Vagina (tissue), 2 donors: ENCODE measurements at regions not wholly inside any gene's neighbourhood (a gene's known extent, or its start where the extent isn't known, plus 50 kb on each side); places are given as distances from the start of the nearest gene placed in this dataset.
"Not testable (repeated sequence)": the region's sequence is repeated elsewhere in the genome, so short reads cannot be mapped to it uniquely, and the experiment has no call there.

ENCODE experiments used
- DNase-seq, 2 donors: peaks; one replicate each; pipeline ENCODE4 v3.0.0-alpha.2; 2017; ENCODE audit errors: extremely low spot score in 2 of 2
- H3K27ac ChIP-seq: fragments of 200-600 bp; sonication (generic); one replicate; pipeline ENCODE4 v1.5.1; 2019
- H3K27me3 ChIP-seq: fragments of 200-600 bp; sonication (generic); one replicate; pipeline ENCODE4 v1.5.1; 2019
- H3K36me3 ChIP-seq, 2 donors: fragments of 200-600 bp; sonication (generic); one replicate each; pipeline ENCODE4 v1.5.1; 2017 to 2019
- H3K4me1 ChIP-seq: fragments of 200-600 bp; sonication (generic); one replicate; pipeline ENCODE4 v1.5.1; 2019
- H3K4me3 ChIP-seq, 2 donors: fragments of 200-600 bp; sonication (generic); 1 replicate in 1 of 2; 2 replicates in 1 of 2; pipeline ENCODE4 v1.5.1; 2016 to 2019
- H3K9me3 ChIP-seq: fragments of 200-600 bp; sonication (generic); one replicate; pipeline ENCODE4 v1.5.1; 2019
- CTCF ChIP-seq, 3 experiments: fragments of 450-650 bp in 2 of 3; fragments of 200-600 bp in 1 of 3; sonication (generic) in 1 of 3; IDR thresholded peaks; one replicate each; pipeline ENCODE4 v1.5.1; 2017 to 2019; ENCODE audit warnings: antibody characterized with exemption in 3 of 3, mild to moderate bottlenecking in 2 of 3, moderate library complexity in 2 of 3
- POLR2A ChIP-seq, 2 donors: fragments of 450-650 bp; IDR thresholded peaks; one replicate each; pipeline ENCODE4 v1.6.1; 2017; ENCODE audit warnings: antibody characterized with exemption in 2 of 2, mild to moderate bottlenecking in 2 of 2, moderate library complexity in 2 of 2
- POLR2AphosphoS5 ChIP-seq, 2 donors: sonication (generic); formaldehyde crosslinking; IDR thresholded peaks; one replicate each; pipeline ENCODE4 v1.9.0; 2017; ENCODE audit warnings: antibody characterized with exemption in 2 of 2, mild to moderate bottlenecking in 2 of 2, low read depth in 1 of 2; ENCODE audit not compliant: insufficient read depth in 1 of 2
- intact Hi-C: fragments of 100-400 bp; cut with DNase I; formaldehyde crosslinking; loops from one replicate; pipeline ENCODE4 v1.15.1; 2023

GRCh38 chr15:53830707-53831386 is 71.4 kb upstream of the WDR72 start:
- DNase-seq: no peak
- no peaks in the 10 kb centered on the region for H3K36me3 ChIP-seq
- no peak overlapping the region for H3K27ac ChIP-seq
- TF ChIP-seq POLR2A (IDR thresholded peaks at IDR 0.05) (no peak), CTCF (IDR thresholded peaks at IDR 0.05) (no peak), POLR2AphosphoS5 (IDR thresholded peaks at IDR 0.05; ENCODE audit: insufficient read depth in 1 of 2, low read depth in 1 of 2) (no peak)
- H3K4me1 ChIP-seq: no peaks in the 10 kb centered on the region
- no peaks in the 10 kb centered on the region for H3K9me3 ChIP-seq
- intact Hi-C loops: no loop called here
- no peak overlapping the region for H3K4me3 ChIP-seq
- no peaks in the 10 kb centered on the region for H3K27me3 ChIP-seq

- DNase-seq: no peak
- Histone ChIP-seq H3K9me3 (no peaks in the 10 kb centered on the region), H3K4me3 (no peak overlapping the region), H3K27me3 (no peaks in the 10 kb centered on the region), H3K4me1 (no peaks in the 10 kb centered on the region), H3K36me3 (no peaks in the 10 kb centered on the region), H3K27ac (no peak overlapping the region)
- no peak for TF ChIP-seq POLR2AphosphoS5 (IDR thresholded peaks at IDR 0.05; ENCODE audit: insufficient read depth in 1 of 2, low read depth in 1 of 2)
- no peak for TF ChIP-seq CTCF (IDR thresholded peaks at IDR 0.05)
- TF ChIP-seq POLR2A (IDR thresholded peaks at IDR 0.05): no peak
- intact Hi-C loops: no loop called here
Measured at GRCh38 chr15:53829923-53830459, 70.5 kb upstream of the WDR72 start.

GRCh38 chr15:53829471-53829870 is 70.0 kb upstream of the WDR72 start:
- H3K27ac ChIP-seq: no peak overlapping the region
- no peaks in the 10 kb centered on the region for H3K36me3 ChIP-seq
- no peaks in the 10 kb centered on the region for H3K4me1 ChIP-seq
- TF ChIP-seq CTCF (IDR thresholded peaks at IDR 0.05): no peak
- no peak for TF ChIP-seq POLR2A (IDR thresholded peaks at IDR 0.05)
- TF ChIP-seq POLR2AphosphoS5 (IDR thresholded peaks at IDR 0.05; ENCODE audit: insufficient read depth in 1 of 2, low read depth in 1 of 2): no peak
- DNase-seq: no peak
- no peak overlapping the region for H3K4me3 ChIP-seq
- no peaks in the 10 kb centered on the region for H3K27me3 ChIP-seq
- no peaks in the 10 kb centered on the region for H3K9me3 ChIP-seq
- intact Hi-C loops: no loop called here

- intact Hi-C loops: no loop called here
- Histone ChIP-seq H3K27ac (no peak overlapping the region), H3K36me3 (no peaks in the 10 kb centered on the region), H3K4me3 (no peak overlapping the region), H3K27me3 (no peaks in the 10 kb centered on the region), H3K4me1 (no peaks in the 10 kb centered on the region), H3K9me3 (no peaks in the 10 kb centered on the region)
- no peak for DNase-seq
- no peak for TF ChIP-seq CTCF (IDR thresholded peaks at IDR 0.05)
- no peak for TF ChIP-seq POLR2AphosphoS5 (IDR thresholded peaks at IDR 0.05; ENCODE audit: insufficient read depth in 1 of 2, low read depth in 1 of 2)
- no peak for TF ChIP-seq POLR2A (IDR thresholded peaks at IDR 0.05)
Measured at GRCh38 chr15:53827355-53827754, 67.9 kb upstream of the WDR72 start.

GRCh38 chr15:53811530-53811929 is 52.1 kb upstream of the WDR72 start:
- Histone ChIP-seq H3K36me3 (no peaks in the 10 kb centered on the region), H3K4me3 (no peak overlapping the region), H3K27ac (no peak overlapping the region), H3K9me3 (no peaks in the 10 kb centered on the region), H3K27me3 (no peaks in the 10 kb centered on the region), H3K4me1 (no peaks in the 10 kb centered on the region)
- no peak for DNase-seq
- no peak for TF ChIP-seq CTCF (IDR thresholded peaks at IDR 0.05)
- no peak for TF ChIP-seq POLR2A (IDR thresholded peaks at IDR 0.05)
- TF ChIP-seq POLR2AphosphoS5 (IDR thresholded peaks at IDR 0.05; ENCODE audit: insufficient read depth in 1 of 2, low read depth in 1 of 2): no peak
- intact Hi-C loops: no loop called here

DNA sequence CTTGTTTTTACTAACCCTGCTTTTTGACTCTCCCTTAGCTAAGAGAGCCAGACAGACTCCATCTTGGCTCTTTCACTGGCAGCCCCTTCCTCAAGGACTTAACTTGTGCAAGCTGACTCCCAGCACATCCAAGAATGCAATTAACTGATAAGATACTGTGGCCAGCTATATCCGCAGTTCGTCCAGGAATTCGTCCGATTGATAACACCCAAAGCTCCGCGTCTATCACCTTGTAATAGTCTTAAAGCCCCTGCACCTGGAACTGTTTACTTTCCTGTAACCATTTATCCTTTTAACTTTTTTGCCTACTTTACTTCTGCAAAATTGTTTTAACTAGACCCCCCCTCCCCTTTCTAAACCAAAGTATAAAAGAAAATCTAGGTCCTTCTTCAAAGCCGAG is 50.8 kb upstream of the WDR72 start:
- H3K4me1 ChIP-seq, H3K27ac ChIP-seq, H3K4me3 ChIP-seq, DNase-seq, H3K27me3 ChIP-seq, H3K9me3 ChIP-seq, H3K36me3 ChIP-seq, intact Hi-C loops: not testable (repeated sequence)
